Neuronal stem cell (in vitro differentiated cells): ENCODE measurements at regions not wholly inside any gene's neighbourhood (a gene's known extent, or its start where the extent isn't known, plus 50 kb on each side); places are given as distances from the start of the nearest gene placed in this dataset.

ENCODE experiments used
- DNase-seq: peaks from one replicate; pipeline ENCODE4 v3.0.0-alpha.2; 2013; ENCODE audit warnings: low spot score
- H2AFZ ChIP-seq: one replicate; pipeline ENCODE4 v1.6.1; 2013; ENCODE audit warnings: mild to moderate bottlenecking, low read length, inconsistent platforms
- H2AK5ac ChIP-seq: 2 replicates; pipeline ENCODE4 v1.6.1; 2013; ENCODE audit warnings: low read depth, mild to moderate bottlenecking, inconsistent platforms, low read length, moderate library complexity, mixed read lengths
- H2BK120ac ChIP-seq: 2 replicates; pipeline ENCODE4 v1.6.1; 2013; ENCODE audit warnings: low read depth, mild to moderate bottlenecking, inconsistent platforms, low read length, moderate library complexity, mixed read lengths
- H2BK12ac ChIP-seq: one replicate; pipeline ENCODE4 v1.6.1; 2013; ENCODE audit warnings: low read length, inconsistent platforms
- H2BK15ac ChIP-seq: 2 replicates; pipeline ENCODE4 v1.6.1; 2013; ENCODE audit warnings: mild to moderate bottlenecking, low read length, inconsistent platforms, mixed read lengths
- H2BK5ac ChIP-seq: one replicate; pipeline ENCODE4 v1.6.1; 2013; ENCODE audit warnings: inconsistent platforms, mild to moderate bottlenecking, low read length, moderate library complexity
- H3K14ac ChIP-seq: one replicate; pipeline ENCODE4 v1.6.1; 2013; ENCODE audit warnings: low read length, inconsistent platforms
- H3K18ac ChIP-seq: 2 replicates; pipeline ENCODE4 v1.6.1; 2013; ENCODE audit warnings: low read length, inconsistent platforms
- H3K23ac ChIP-seq: 2 replicates; pipeline ENCODE4 v1.6.1; 2013; ENCODE audit warnings: low read depth, mild to moderate bottlenecking, mixed read lengths, low read length, inconsistent platforms; ENCODE audit not compliant: poor library complexity
- H3K27ac ChIP-seq: replicated peaks from 3 replicates; pipeline ENCODE4 v1.5.1; 2013; ENCODE audit warnings: low read length, inconsistent platforms
- H3K27me3 ChIP-seq, 3 experiments: 2 replicates each; pipeline ENCODE4 v1.6.1; 2013; ENCODE audit warnings: low read length in 3 of 3, mild to moderate bottlenecking in 2 of 3, inconsistent platforms in 1 of 3, low read depth in 1 of 3, mixed read lengths in 1 of 3, moderate library complexity in 1 of 3; ENCODE audit not compliant: control insufficient read depth in 3 of 3, insufficient read depth in 3 of 3
- H3K36me3 ChIP-seq, 2 donors: replicated peaks in 1 of 2; 2 replicates each; pipeline ENCODE4 v1.6.1; 2013; ENCODE audit warnings: low read length in 2 of 2; ENCODE audit not compliant: control insufficient read depth in 2 of 2, insufficient read depth in 2 of 2
- H3K4ac ChIP-seq: 2 replicates; pipeline ENCODE4 v1.6.1; 2013; ENCODE audit warnings: inconsistent platforms, mild to moderate bottlenecking, low read length, moderate library complexity
- H3K4me1 ChIP-seq, 2 donors: 1 replicate in 1 of 2; 2 replicates in 1 of 2; pipeline ENCODE4 v1.6.1; 2013; ENCODE audit warnings: low read length in 2 of 2, low read depth in 1 of 2; ENCODE audit not compliant: control insufficient read depth in 2 of 2, insufficient read depth in 1 of 2
- H3K4me2 ChIP-seq: one replicate; pipeline ENCODE4 v1.6.1; 2013; ENCODE audit warnings: mild to moderate bottlenecking, low read length, inconsistent platforms; ENCODE audit not compliant: insufficient read depth, poor library complexity, severe bottlenecking
- H3K4me3 ChIP-seq, 2 donors: 2 replicates each; pipeline ENCODE4 v1.5.1; 2013; ENCODE audit warnings: low read length in 2 of 2, mild to moderate bottlenecking in 2 of 2, inconsistent platforms in 1 of 2, moderate library complexity in 1 of 2
- H3K79me1 ChIP-seq: one replicate; pipeline ENCODE4 v1.6.1; 2013; ENCODE audit warnings: low read depth, mild to moderate bottlenecking, inconsistent platforms, low read length, moderate library complexity
- H3K9ac ChIP-seq: one replicate; pipeline ENCODE4 v1.6.1; 2013; ENCODE audit warnings: mild to moderate bottlenecking, low read depth, low read length, inconsistent platforms; ENCODE audit not compliant: poor library complexity
- H3K9me3 ChIP-seq, 2 donors: replicated peaks in 1 of 2; 2 replicates each; pipeline versions ENCODE3 to v1.6.1; 2013; ENCODE audit warnings: low read length in 2 of 2, mild to moderate bottlenecking in 2 of 2, inconsistent platforms in 1 of 2, low read depth in 1 of 2, mixed read lengths in 1 of 2, moderate library complexity in 1 of 2; ENCODE audit not compliant: control insufficient read depth in 2 of 2, insufficient read depth in 1 of 2
- H4K8ac ChIP-seq: one replicate; pipeline ENCODE4 v1.6.1; 2013; ENCODE audit warnings: low read depth, mild to moderate bottlenecking, inconsistent platforms, low read length, moderate library complexity
- H4K91ac ChIP-seq: one replicate; pipeline ENCODE4 v1.6.1; 2013; ENCODE audit warnings: low read length, low read depth, mild to moderate bottlenecking, inconsistent platforms; ENCODE audit not compliant: poor library complexity
- WGBS, 2 donors: extraction: QIAGEN DNeasy Blood & Tissue Kit; methylation state at CpG; one replicate each; pipeline ENCODE4 v1.1.7; 2013; ENCODE audit warnings: missing lambda C conversion rate in 2 of 2, mixed read lengths in 1 of 2; ENCODE audit not compliant: insufficient read length in 2 of 2, insufficient replicate concordance in 1 of 2; ENCODE audit errors: extremely low coverage in 2 of 2; 5-methylcytosine and 5-hydroxymethylcytosine counted together

DNA sequence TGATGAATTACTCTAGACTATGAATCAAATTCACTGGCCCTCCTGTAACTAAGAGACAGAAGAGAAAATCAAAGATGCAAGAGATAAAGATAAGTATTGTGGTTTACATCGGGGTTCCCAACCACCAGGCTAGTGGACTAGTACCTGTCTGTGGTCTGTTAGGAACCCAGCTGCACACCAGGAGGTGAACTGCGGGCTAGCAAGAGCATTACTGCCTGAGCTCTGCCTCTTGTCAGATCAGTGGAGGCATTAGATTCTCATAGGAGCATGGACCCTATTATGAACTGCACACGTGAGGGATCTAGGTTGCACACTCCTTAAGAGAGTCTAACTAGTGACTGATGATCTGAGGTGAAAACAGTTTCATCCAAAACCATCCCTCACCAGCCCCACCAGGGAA, 58.9 kb upstream of the DUSP10 start:
- Histone ChIP-seq H3K4me2 (no peak overlapping the region), H3K36me3 (no peaks in the 10 kb centered on the region), H4K91ac (no peak overlapping the region), H2AK5ac (no peak overlapping the region), H3K4me1 (peaks cover 0 to 5% of the 10 kb centered on the region in 2 donors), H2BK15ac (no peak overlapping the region), H2AFZ (no peak overlapping the region), H3K18ac (no peak overlapping the region), H3K9ac (no peak overlapping the region), H3K27me3 (no peaks in the 10 kb centered on the region), H3K4ac (no peak overlapping the region), H2BK12ac (no peak overlapping the region), H2BK5ac (no peak overlapping the region), H4K8ac (no peak overlapping the region), H3K27ac (no peak overlapping the region), H3K79me1 (no peaks in the 10 kb centered on the region), H3K23ac (no peak overlapping the region), H2BK120ac (no peak overlapping the region), H3K4me3 (no peak overlapping the region), H3K9me3 (no peaks in the 10 kb centered on the region), H3K14ac (no peak overlapping the region)
- WGBS, 2 donors = no CpG with 5 or more reads among the region's 3 CpGs
- no peak for DNase-seq

GRCh38 chr1:221797506-221797905, 55.6 kb upstream of the DUSP10 start:
- Histone ChIP-seq H3K9me3 (no peaks in the 10 kb centered on the region), H2BK120ac (no peak overlapping the region), H4K91ac (no peak overlapping the region), H3K79me1 (no peaks in the 10 kb centered on the region), H3K9ac (no peak overlapping the region), H2BK12ac (no peak overlapping the region), H3K27me3 (no peaks in the 10 kb centered on the region), H3K14ac (no peak overlapping the region), H2BK5ac (no peak overlapping the region), H2AFZ (no peak overlapping the region), H3K18ac (no peak overlapping the region), H3K4me3 (no peak overlapping the region), H3K4ac (no peak overlapping the region), H3K23ac (no peak overlapping the region), H3K4me2 (no peak overlapping the region), H2AK5ac (no peak overlapping the region), H3K27ac (no peak overlapping the region), H3K4me1 (peaks cover 0 to 5% of the 10 kb centered on the region in 2 donors), H2BK15ac (no peak overlapping the region), H4K8ac (no peak overlapping the region), H3K36me3 (no peaks in the 10 kb centered on the region)
- DNase-seq = no peak

DNA sequence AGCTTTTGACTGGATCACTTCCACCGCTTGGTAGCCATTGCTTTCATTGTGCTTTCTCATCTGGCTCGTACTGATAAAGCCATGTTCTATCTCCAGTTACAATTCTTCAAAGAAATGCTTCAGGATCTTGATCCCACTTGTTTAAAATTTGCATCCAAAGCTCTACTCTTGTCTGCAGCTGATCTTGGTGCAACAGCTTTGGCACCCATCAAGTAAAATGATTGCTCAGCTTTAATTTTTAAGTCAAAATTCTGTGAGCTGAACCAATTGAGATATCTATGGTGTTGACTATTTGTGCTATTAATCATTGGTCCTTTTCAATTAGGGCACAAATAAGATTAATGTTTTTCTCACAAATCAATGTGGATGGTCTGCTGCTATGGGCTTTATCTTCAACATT, 54.8 kb upstream of the DUSP10 start:
- no peak overlapping the region for H4K91ac ChIP-seq
- WGBS, 2 donors = no CpG with 5 or more reads among the region's 2 CpGs

DNA sequence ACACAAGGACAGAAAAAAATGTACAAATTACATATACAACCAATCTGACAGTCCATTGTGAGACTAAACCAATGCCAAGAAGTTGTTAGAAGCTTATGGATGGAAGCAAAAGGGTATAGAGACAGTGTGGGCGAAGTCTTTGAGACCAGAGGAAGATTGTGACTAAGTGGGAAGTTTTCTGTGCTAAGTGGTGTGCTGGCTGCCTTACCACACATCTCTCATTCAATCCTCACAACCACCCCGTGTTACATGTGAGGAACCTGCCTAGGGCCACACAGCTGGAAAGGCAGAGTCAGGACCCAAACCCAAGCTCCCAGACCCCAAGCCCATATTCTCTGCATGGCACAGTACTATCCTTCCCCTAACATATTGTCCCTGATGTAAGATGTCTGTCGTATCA, 53.5 kb upstream of the DUSP10 start:
- no CpG with 5 or more reads among the region's 3 CpGs for WGBS, 2 donors
- H3K4me3 ChIP-seq = no peak overlapping the region
- H3K27me3 ChIP-seq = no peaks in the 10 kb centered on the region
- no peaks in the 10 kb centered on the region for H3K36me3 ChIP-seq
- H3K18ac ChIP-seq = no peak overlapping the region
- no peak overlapping the region for H3K23ac ChIP-seq
- H3K4ac ChIP-seq = no peak overlapping the region
- no peaks in the 10 kb centered on the region for H3K4me1 ChIP-seq
- H3K4me2 ChIP-seq = no peak overlapping the region
- H2AK5ac ChIP-seq = no peak overlapping the region
- no peak overlapping the region for H2BK12ac ChIP-seq
- H3K27ac ChIP-seq = no peak overlapping the region
- no peak overlapping the region for H4K8ac ChIP-seq
- H3K79me1 ChIP-seq = no peaks in the 10 kb centered on the region
- H3K9ac ChIP-seq = no peak overlapping the region
- no peak overlapping the region for H4K91ac ChIP-seq
- no peaks in the 10 kb centered on the region for H3K9me3 ChIP-seq
- no peak overlapping the region for H2BK120ac ChIP-seq
- no peak overlapping the region for H2AFZ ChIP-seq
- no peak overlapping the region for H2BK5ac ChIP-seq
- no peak for DNase-seq
- no peak overlapping the region for H3K14ac ChIP-seq
- no peak overlapping the region for H2BK15ac ChIP-seq

More for the DNA sequence above, 54.8 kb upstream of the DUSP10 start:
- H3K9ac ChIP-seq = no peak overlapping the region
- H4K8ac ChIP-seq = no peak overlapping the region
- H2BK15ac ChIP-seq = no peak overlapping the region
- H3K4ac ChIP-seq = no peak overlapping the region
- no peaks in the 10 kb centered on the region for H3K9me3 ChIP-seq
- H2BK5ac ChIP-seq = no peak overlapping the region
- H3K23ac ChIP-seq = no peak overlapping the region
- H3K4me3 ChIP-seq = no peak overlapping the region
- no peaks in the 10 kb centered on the region for H3K36me3 ChIP-seq
- H3K27me3 ChIP-seq = no peaks in the 10 kb centered on the region
- H3K4me2 ChIP-seq = no peak overlapping the region
- H3K4me1 ChIP-seq = no peaks in the 10 kb centered on the region
- H2BK12ac ChIP-seq = no peak overlapping the region
- no peak overlapping the region for H2AK5ac ChIP-seq
- no peak overlapping the region for H3K18ac ChIP-seq
- no peak overlapping the region for H3K14ac ChIP-seq
- DNase-seq = no peak
- no peak overlapping the region for H2BK120ac ChIP-seq
- no peak overlapping the region for H2AFZ ChIP-seq
- no peaks in the 10 kb centered on the region for H3K79me1 ChIP-seq
- no peak overlapping the region for H3K27ac ChIP-seq
